ENCODE measurements at regions not wholly inside any gene's neighbourhood (a gene's known extent, or its start where the extent isn't known, plus 50 kb on each side); places are given as distances from the start of the nearest gene placed in this dataset.

- no peak for TF ChIP-seq ZNF132 (tag by site-specific recombination; IDR thresholded peaks at IDR 0.05; ENCODE audit: borderline replicate concordance)
- no peak for TF ChIP-seq HOXD13 (CRISPR knock-in tag; IDR thresholded peaks at IDR 0.05; ENCODE audit: borderline replicate concordance)
- TF ChIP-seq, protein P1, sequence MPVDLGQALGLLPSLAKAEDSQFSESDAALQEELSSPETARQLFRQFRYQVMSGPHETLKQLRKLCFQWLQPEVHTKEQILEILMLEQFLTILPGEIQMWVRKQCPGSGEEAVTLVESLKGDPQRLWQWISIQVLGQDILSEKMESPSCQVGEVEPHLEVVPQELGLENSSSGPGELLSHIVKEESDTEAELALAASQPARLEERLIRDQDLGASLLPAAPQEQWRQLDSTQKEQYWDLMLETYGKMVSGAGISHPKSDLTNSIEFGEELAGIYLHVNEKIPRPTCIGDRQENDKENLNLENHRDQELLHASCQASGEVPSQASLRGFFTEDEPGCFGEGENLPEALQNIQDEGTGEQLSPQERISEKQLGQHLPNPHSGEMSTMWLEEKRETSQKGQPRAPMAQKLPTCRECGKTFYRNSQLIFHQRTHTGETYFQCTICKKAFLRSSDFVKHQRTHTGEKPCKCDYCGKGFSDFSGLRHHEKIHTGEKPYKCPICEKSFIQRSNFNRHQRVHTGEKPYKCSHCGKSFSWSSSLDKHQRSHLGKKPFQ (tag by site-specific recombination; IDR thresholded peaks at IDR 0.05): no peak
- no peak for TF ChIP-seq ZNF24 (tag by site-specific recombination; IDR thresholded peaks at IDR 0.05)
- TF ChIP-seq, protein P2, sequence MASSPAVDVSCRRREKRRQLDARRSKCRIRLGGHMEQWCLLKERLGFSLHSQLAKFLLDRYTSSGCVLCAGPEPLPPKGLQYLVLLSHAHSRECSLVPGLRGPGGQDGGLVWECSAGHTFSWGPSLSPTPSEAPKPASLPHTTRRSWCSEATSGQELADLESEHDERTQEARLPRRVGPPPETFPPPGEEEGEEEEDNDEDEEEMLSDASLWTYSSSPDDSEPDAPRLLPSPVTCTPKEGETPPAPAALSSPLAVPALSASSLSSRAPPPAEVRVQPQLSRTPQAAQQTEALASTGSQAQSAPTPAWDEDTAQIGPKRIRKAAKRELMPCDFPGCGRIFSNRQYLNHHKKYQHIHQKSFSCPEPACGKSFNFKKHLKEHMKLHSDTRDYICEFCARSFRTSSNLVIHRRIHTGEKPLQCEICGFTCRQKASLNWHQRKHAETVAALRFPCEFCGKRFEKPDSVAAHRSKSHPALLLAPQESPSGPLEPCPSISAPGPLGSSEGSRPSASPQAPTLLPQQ (tag by site-specific recombination; IDR thresholded peaks at IDR 0.05): no peak
These were observed 306.8 kb downstream of the VRK1 start for GRCh38 chr14:97104029-97104428.
